NB4 (cell line): ENCODE measurements at regions not wholly inside any gene's neighbourhood (a gene's known extent, or its start where the extent isn't known, plus 50 kb on each side); places are given as distances from the start of the nearest gene placed in this dataset.
"Not testable (repeated sequence)": the region's sequence is repeated elsewhere in the genome, so short reads cannot be mapped to it uniquely, and the experiment has no call there.

ENCODE experiments used
- DNase-seq: peaks from one replicate; pipeline ENCODE4 v3.0.0; 2010; ENCODE audit warnings: low read depth
- H3K4me3 ChIP-seq: one replicate; pipeline ENCODE4 v1.5.1; 2011; ENCODE audit warnings: mild to moderate bottlenecking, low read depth, low read length, moderate library complexity
- MYC ChIP-seq: IDR thresholded peaks from 2 replicates; pipeline ENCODE4 v1.6.1; 2011; ENCODE audit warnings: low read depth, low read length
- POLR2A ChIP-seq: IDR thresholded peaks from 2 replicates; pipeline ENCODE4 v1.6.1; 2011; ENCODE audit warnings: mild to moderate bottlenecking; ENCODE audit not compliant: insufficient read length; ENCODE audit errors: extremely low read depth
- TF ChIP-seq, protein P1 (sequence below): IDR thresholded peaks from 2 replicates; pipeline ENCODE4 v1.6.1; 2011; ENCODE audit warnings: low read depth, low read length
- TF ChIP-seq, protein P2 (sequence below): IDR thresholded peaks from one replicate; pipeline ENCODE4 v1.5.1; 2012; ENCODE audit warnings: low read depth, low read length

GRCh38 chr9:24189986-24190385 is 355.7 kb downstream of the IZUMO3 start:
- H3K4me3 ChIP-seq: no peak overlapping the region
- TF ChIP-seq, protein P1, sequence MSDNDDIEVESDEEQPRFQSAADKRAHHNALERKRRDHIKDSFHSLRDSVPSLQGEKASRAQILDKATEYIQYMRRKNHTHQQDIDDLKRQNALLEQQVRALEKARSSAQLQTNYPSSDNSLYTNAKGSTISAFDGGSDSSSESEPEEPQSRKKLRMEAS: no peak
- TF ChIP-seq, protein P2, sequence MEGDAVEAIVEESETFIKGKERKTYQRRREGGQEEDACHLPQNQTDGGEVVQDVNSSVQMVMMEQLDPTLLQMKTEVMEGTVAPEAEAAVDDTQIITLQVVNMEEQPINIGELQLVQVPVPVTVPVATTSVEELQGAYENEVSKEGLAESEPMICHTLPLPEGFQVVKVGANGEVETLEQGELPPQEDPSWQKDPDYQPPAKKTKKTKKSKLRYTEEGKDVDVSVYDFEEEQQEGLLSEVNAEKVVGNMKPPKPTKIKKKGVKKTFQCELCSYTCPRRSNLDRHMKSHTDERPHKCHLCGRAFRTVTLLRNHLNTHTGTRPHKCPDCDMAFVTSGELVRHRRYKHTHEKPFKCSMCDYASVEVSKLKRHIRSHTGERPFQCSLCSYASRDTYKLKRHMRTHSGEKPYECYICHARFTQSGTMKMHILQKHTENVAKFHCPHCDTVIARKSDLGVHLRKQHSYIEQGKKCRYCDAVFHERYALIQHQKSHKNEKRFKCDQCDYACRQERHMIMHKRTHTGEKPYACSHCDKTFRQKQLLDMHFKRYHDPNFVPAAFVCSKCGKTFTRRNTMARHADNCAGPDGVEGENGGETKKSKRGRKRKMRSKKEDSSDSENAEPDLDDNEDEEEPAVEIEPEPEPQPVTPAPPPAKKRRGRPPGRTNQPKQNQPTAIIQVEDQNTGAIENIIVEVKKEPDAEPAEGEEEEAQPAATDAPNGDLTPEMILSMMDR: no peak
- no peak for TF ChIP-seq POLR2A
- no peak for TF ChIP-seq MYC
- DNase-seq: no peak

GRCh38 chr9:24180572-24180971 is 354.5 kb upstream of the ELAVL2 start:
- not testable (repeated sequence) for H3K4me3 ChIP-seq, DNase-seq

GRCh38 chr9:24144796-24145195 is 318.8 kb upstream of the ELAVL2 start:
- no peak for TF ChIP-seq POLR2A
- TF ChIP-seq, protein P1: no peak
- TF ChIP-seq, protein P2: no peak
- no peak for TF ChIP-seq MYC
- no peak overlapping the region for H3K4me3 ChIP-seq
- DNase-seq: no peak

DNA sequence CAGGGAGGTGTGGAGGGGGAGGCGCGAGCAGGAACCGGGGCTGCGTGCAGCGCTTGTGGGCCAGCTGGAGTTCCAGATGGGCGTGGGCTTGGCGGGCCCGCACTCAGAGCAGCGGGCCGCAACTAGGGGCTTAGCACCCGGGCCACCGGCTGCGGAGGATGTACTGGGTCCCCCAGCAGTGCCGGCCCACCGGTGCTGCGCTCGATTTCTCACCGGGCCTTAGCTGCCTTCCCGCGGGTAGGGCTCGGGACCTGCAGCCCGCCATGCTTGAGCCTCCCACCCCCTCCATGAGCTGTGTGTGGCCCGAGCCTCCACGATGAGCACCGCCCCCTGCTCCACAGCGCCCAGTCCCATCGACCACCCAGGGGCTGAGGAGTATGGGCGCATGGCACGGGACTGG is 309.0 kb upstream of the ELAVL2 start:
- not testable (repeated sequence) for DNase-seq, H3K4me3 ChIP-seq

DNA sequence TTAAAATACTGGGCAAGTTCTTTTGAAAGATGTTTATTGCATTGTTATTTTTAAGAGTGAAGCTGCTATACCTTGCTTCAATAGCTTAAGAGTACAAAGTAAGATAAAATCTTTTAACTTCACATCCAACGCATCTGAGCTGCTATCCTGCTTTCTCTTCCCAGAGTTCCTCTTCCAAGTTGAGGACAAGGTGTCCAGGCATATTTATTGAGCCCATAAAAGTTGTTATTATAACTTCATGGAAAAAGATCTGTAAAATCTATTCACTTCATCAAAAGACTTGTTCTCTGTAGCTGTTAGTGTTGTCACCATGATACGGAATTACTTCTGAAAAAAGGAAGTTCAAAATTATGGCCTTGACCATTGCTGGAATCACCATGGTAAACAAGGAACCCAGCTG is 306.2 kb upstream of the ELAVL2 start:
- TF ChIP-seq POLR2A (no peak), MYC (no peak)
- TF ChIP-seq, protein P2: no peak
- TF ChIP-seq, protein P1: no peak
- H3K4me3 ChIP-seq: no peak overlapping the region
- DNase-seq: no peak

- TF ChIP-seq, protein P1: no peak
- TF ChIP-seq, protein P2: no peak
- DNase-seq: no peak
- no peak overlapping the region for H3K4me3 ChIP-seq
Observed at GRCh38 chr9:24127519-24127918, 301.5 kb upstream of the ELAVL2 start.

DNA sequence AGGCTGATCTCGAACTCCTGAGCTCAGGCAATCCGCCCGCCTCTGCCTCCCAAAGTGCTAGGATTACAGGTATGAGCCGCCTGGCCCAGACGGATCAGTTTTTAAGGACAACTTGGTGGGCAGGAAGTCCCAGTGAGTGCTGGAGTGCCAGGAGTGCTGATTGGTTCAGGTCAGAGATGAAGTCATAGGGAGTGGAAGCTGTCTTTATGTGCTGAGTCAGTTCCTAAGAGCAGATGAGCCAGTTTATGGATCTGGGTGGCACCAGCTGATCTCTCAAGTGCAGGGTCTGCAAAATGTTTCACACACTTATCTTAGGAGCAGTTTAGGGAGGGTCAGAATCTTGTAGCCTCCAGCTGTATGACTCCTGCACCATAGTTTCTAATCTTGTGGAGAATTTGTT is 292.1 kb upstream of the ELAVL2 start:
- DNase-seq: no peak

More for the DNA sequence above, 292.1 kb upstream of the ELAVL2 start:
- TF ChIP-seq POLR2A (no peak), MYC (no peak)
- TF ChIP-seq, protein P1: no peak
- TF ChIP-seq, protein P2: no peak
- H3K4me3 ChIP-seq: no peak overlapping the region
